ENCODE measurements at regions not wholly inside any gene's neighbourhood (a gene's known extent, or its start where the extent isn't known, plus 50 kb on each side); places are given as distances from the start of the nearest gene placed in this dataset.

DNA sequence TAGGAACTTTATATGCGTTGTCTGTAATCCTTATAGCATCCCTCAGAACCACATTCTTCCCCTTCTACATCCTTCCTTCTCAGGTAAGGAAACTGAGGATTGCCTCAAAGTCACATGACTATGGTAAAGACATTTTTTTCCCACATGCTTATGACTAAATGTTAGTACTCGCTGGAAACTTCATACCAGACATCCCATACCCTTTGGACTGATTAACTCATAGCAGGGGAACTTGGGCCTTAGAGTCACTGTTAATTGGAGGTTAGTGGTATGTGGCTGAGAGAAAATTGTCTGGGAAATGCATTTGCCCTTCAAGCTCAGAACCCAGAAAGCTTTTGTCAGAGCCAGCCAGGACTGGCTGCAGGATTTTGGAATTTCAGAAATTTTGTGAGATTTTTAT lies 155.0 kb downstream of the RELL1 start:
- Histone ChIP-seq H3K36me3 (ENCODE audit: low read depth) (no peaks in the 10 kb centered on the region), H3K9me3 (no peaks in the 10 kb centered on the region), H3K4me1 (ENCODE audit: low read depth) (peaks cover 5% of the 10 kb centered on the region), H3K4me3 (no peak overlapping the region)
- DNase-seq (no peak), ATAC-seq (no peak)
- intact Hi-C loops (cut with DNase I, micrococcal nuclease): no loop called here
- TF ChIP-seq, protein P1, sequence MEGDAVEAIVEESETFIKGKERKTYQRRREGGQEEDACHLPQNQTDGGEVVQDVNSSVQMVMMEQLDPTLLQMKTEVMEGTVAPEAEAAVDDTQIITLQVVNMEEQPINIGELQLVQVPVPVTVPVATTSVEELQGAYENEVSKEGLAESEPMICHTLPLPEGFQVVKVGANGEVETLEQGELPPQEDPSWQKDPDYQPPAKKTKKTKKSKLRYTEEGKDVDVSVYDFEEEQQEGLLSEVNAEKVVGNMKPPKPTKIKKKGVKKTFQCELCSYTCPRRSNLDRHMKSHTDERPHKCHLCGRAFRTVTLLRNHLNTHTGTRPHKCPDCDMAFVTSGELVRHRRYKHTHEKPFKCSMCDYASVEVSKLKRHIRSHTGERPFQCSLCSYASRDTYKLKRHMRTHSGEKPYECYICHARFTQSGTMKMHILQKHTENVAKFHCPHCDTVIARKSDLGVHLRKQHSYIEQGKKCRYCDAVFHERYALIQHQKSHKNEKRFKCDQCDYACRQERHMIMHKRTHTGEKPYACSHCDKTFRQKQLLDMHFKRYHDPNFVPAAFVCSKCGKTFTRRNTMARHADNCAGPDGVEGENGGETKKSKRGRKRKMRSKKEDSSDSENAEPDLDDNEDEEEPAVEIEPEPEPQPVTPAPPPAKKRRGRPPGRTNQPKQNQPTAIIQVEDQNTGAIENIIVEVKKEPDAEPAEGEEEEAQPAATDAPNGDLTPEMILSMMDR (IDR thresholded peaks at IDR 0.05): no peak

DNA sequence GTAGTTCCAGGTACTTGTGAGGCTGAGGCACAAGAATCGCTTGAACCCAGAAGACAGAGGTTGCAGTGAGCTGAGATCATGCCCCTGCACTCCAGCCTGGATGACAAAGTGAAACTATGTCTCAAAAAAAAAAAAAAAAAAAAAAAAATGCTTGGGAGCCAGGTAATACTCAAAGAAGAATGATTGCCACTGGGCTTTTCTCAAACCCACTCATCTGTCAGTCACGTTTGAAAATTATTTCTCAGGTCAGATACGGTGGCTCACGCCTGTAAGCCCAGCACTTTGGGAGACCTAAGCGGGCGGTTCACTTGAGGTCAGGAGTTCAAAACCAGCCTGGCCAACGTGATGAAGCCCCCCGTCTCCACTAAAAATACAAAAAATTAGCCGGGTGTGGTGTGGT lies 155.7 kb downstream of the RELL1 start:
- no peak overlapping the region for H3K4me3 ChIP-seq
- intact Hi-C loops (cut with DNase I, micrococcal nuclease): no loop called here
- TF ChIP-seq, protein P1 (IDR thresholded peaks at IDR 0.05): no peak
- no peak for DNase-seq
- no peaks in the 10 kb centered on the region for H3K36me3 ChIP-seq (ENCODE audit: low read depth)
- H3K9me3 ChIP-seq: no peaks in the 10 kb centered on the region
- ATAC-seq: no peak
- H3K4me1 ChIP-seq (ENCODE audit: low read depth): peaks cover 5% of the 10 kb centered on the region

DNA sequence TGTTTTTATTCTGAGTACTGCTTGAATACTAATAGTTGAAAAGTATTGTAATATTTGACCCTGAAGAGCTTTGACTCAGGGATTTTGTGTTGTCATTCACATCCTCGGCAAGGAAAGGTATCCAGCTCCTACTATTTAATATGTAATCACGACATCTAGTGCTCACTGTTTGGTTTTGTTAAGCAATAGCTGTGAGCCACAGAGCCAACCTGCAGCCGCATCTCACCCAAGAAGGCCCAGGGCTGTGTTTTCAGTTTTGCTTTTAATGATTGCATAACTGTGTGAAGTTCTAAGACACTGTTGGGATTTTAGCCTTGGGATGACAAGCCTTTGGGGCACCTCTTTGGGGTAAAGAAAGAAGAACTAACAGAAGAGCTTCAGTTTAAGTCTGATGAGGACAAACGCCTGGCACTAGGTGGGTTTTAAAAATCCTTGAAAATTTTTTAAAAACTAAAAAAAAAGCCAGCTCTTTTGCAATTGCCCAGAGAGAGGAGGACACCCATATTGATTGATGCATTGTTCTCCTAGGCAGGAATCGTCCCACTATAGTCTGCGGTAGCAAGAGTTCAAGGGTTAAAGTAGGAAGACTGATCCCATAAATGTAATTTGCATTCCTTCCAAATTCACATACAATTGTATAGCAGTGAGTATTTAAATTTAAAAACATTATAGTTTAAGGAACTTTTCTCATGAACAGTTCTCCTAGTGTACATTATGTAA lies 157.8 kb downstream of the RELL1 start:
- DNase-seq: peak in 2 of 3 donors; percentile 20 to 29
- H3K4me3 ChIP-seq: no peak overlapping the region
- H3K4me1 ChIP-seq (ENCODE audit: low read depth): peaks cover 3% of the 10 kb centered on the region
- intact Hi-C loops (cut with DNase I, micrococcal nuclease): no loop called here
- TF ChIP-seq, protein P1 (IDR thresholded peaks at IDR 0.05): no peak
- ATAC-seq: peak; percentile 93
- H3K9me3 ChIP-seq: no peaks in the 10 kb centered on the region
- no peaks in the 10 kb centered on the region for H3K36me3 ChIP-seq (ENCODE audit: low read depth)

DNA sequence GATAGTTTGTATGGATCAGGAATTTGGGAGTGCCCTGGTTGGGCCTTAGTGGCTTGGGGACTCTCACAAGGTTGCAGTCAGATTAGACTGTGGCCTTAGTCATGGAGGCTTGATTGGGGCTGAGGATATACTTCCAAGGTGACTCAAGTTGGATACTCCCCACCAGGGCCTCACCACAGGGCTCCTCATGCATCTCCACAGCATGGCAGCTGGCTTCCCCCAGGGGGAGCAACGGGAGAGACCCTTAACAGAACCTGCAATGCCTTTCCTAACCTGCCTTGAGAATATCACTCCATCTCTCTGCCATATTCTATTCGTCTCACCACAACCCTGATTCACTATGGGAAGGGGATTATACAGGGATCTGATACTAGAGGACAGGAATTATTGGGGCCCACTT lies 161.9 kb downstream of the RELL1 start:
- no peak overlapping the region for H3K4me3 ChIP-seq
- no peaks in the 10 kb centered on the region for H3K9me3 ChIP-seq
- H3K4me1 ChIP-seq (ENCODE audit: low read depth): no peaks in the 10 kb centered on the region
- no peaks in the 10 kb centered on the region for H3K36me3 ChIP-seq (ENCODE audit: low read depth)
- ATAC-seq (no peak), DNase-seq (no peak)
- TF ChIP-seq, protein P1 (IDR thresholded peaks at IDR 0.05): no peak
- intact Hi-C loops (cut with DNase I, micrococcal nuclease): no loop called here

DNA sequence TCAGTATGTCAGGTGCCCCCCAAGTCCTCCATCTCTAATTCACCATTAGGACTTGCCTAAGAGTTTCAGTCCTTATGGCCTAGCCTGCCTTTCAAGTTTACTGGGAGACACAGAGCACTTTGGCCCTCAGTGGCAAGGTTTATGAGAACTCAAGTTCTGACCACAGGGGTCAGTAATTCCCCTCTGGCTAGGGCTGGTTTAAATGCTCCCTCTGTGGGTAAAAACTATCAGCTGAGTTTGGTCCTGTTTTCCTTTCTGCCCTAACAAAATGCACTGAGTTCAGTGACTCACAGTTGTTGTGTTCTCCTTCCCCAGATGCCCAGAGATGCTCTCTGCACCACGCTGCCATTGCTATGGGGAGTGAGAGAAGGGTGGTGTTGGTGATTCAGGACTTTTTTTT lies 163.2 kb downstream of the RELL1 start:
- ATAC-seq (no peak), DNase-seq (no peak)
- intact Hi-C loops (cut with DNase I, micrococcal nuclease): no loop called here
- no peaks in the 10 kb centered on the region for H3K9me3 ChIP-seq
- no peaks in the 10 kb centered on the region for H3K4me1 ChIP-seq (ENCODE audit: low read depth)
- no peaks in the 10 kb centered on the region for H3K36me3 ChIP-seq (ENCODE audit: low read depth)
- TF ChIP-seq, protein P1 (IDR thresholded peaks at IDR 0.05): no peak
- H3K4me3 ChIP-seq: no peak overlapping the region

DNA sequence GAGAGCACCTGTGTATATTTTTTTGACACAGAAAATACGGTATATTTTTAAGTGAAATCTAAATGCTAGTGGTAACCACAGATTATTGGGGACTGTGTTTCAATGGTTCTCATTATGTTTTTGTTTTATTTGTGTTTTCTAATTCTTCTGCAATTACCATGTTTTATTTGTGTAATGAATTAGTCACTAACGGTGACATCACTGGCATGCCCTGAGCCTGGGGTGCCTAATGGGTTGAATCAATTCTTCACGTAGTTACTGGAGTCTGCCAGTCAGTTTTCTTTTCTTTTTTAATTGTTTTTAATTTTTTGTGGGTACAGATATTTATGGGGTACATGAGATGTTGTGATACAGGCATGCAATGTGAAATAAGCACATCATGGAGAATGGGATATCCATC lies 168.8 kb downstream of the RELL1 start:
- Histone ChIP-seq H3K36me3 (ENCODE audit: low read depth) (no peaks in the 10 kb centered on the region), H3K4me3 (no peak overlapping the region), H3K9me3 (peaks cover 4% of the 10 kb centered on the region), H3K4me1 (ENCODE audit: low read depth) (no peaks in the 10 kb centered on the region)
- intact Hi-C loops (cut with DNase I, micrococcal nuclease): no loop called here
- TF ChIP-seq, protein P1 (IDR thresholded peaks at IDR 0.05): no peak
- ATAC-seq (no peak), DNase-seq (no peak)

All from mucosa of descending colon (tissue), 3 donors.